NCI-H1105 (cell line): ENCODE measurements at regions not wholly inside any gene's neighbourhood (a gene's known extent, or its start where the extent isn't known, plus 50 kb on each side); places are given as distances from the start of the nearest gene placed in this dataset.
"Not testable (repeated sequence)": the region's sequence is repeated elsewhere in the genome, so short reads cannot be mapped to it uniquely, and the experiment has no call there.

Experiments
- DNase-seq: peaks from one replicate; lab custom pipeline; 2025; lab: John Stamatoyannopoulos, UW

GRCh38 chr7:89771003-89771636 lies 383.1 kb upstream of the STEAP1 start:
- DNase-seq, result no peak

GRCh38 chr7:89772276-89772675 lies 382.0 kb upstream of the STEAP1 start:
- no peak for DNase-seq

GRCh38 chr7:89773611-89774010 lies 380.7 kb upstream of the STEAP1 start:
- DNase-seq, result no peak

GRCh38 chr7:89775459-89775858 lies 378.8 kb upstream of the STEAP1 start:
- DNase-seq, result no peak

- DNase-seq, result no peak
These were observed 377.3 kb upstream of the STEAP1 start for GRCh38 chr7:89776980-89777379.

GRCh38 chr7:89777499-89777898 lies 376.8 kb upstream of the STEAP1 start:
- DNase-seq, result no peak

GRCh38 chr7:89780291-89780690 lies 374.0 kb upstream of the STEAP1 start:
- no peak for DNase-seq

GRCh38 chr7:89796481-89796880 lies 357.8 kb upstream of the STEAP1 start:
- DNase-seq, result no peak

GRCh38 chr7:89797965-89798598 lies 356.2 kb upstream of the STEAP1 start:
- no peak for DNase-seq

- DNase-seq, result no peak
These were observed 355.7 kb upstream of the STEAP1 start for GRCh38 chr7:89798599-89798996.

GRCh38 chr7:89800761-89801160 lies 353.5 kb upstream of the STEAP1 start:
- DNase-seq, result no peak

- DNase-seq, result no peak
These were observed 345.0 kb upstream of the STEAP1 start for GRCh38 chr7:89809291-89809690.

- DNase-seq, result no peak
These were observed 341.2 kb upstream of the STEAP1 start for GRCh38 chr7:89813081-89813480.

GRCh38 chr7:89826121-89826520 lies 328.1 kb upstream of the STEAP1 start:
- DNase-seq, result no peak

GRCh38 chr7:89826557-89826956 lies 327.7 kb upstream of the STEAP1 start:
- DNase-seq, result no peak

- no peak for DNase-seq
These were observed 316.8 kb upstream of the STEAP1 start for GRCh38 chr7:89837515-89837914.

- DNase-seq, result no peak
These were observed 314.9 kb upstream of the STEAP1 start for GRCh38 chr7:89839329-89839728.

GRCh38 chr7:89845952-89846351 lies 308.3 kb upstream of the STEAP1 start:
- DNase-seq, result no peak

GRCh38 chr7:89849052-89849451 lies 305.2 kb upstream of the STEAP1 start:
- DNase-seq, result no peak

GRCh38 chr7:89857053-89857452 lies 297.2 kb upstream of the STEAP1 start:
- DNase-seq, result not testable (repeated sequence)

- DNase-seq, result no peak
These were observed 296.5 kb upstream of the STEAP1 start for GRCh38 chr7:89857767-89858166.

GRCh38 chr7:89887489-89887888 lies 266.8 kb upstream of the STEAP1 start:
- DNase-seq, result no peak

GRCh38 chr7:89908736-89909135 lies 245.5 kb upstream of the STEAP1 start:
- DNase-seq, result no peak

GRCh38 chr7:89914711-89915110 lies 239.6 kb upstream of the STEAP1 start:
- DNase-seq, result no peak
